K562 (cell line): ENCODE measurements at regions not wholly inside any gene's neighbourhood (a gene's known extent, or its start where the extent isn't known, plus 50 kb on each side); places are given as distances from the start of the nearest gene placed in this dataset.

Source experiments
- BCLAF1 ChIP-seq, 2 experiments: fragments of 450-650 bp in 1 of 2; IDR thresholded peaks; 2 replicates each; pipeline ENCODE4 v1.6.1; 2011 to 2017; ENCODE audit warnings: low read depth in 2 of 2, antibody characterized with exemption in 1 of 2, borderline replicate concordance in 1 of 2, low read length in 1 of 2, mild to moderate bottlenecking in 1 of 2, mixed read lengths in 1 of 2; ENCODE audit not compliant: control insufficient read depth in 1 of 2
- DEAF1 ChIP-seq: fragments of 450-650 bp; formaldehyde crosslinking; IDR thresholded peaks from 2 replicates; pipeline ENCODE4 v1.4.0; 2020; ENCODE audit warnings: mild to moderate bottlenecking, moderate library complexity
- MEF2D ChIP-seq: conservative IDR thresholded peaks from 2 replicates; pipeline ENCODE4 v1.6.1; 2016; ENCODE audit warnings: low read depth, missing genetic modification characterization, missing compliant biosample characterization
- TAF15 ChIP-seq: fragments of 200-400 bp; formaldehyde crosslinking; IDR thresholded peaks from 2 replicates; pipeline ENCODE4 v1.6.1; 2017; ENCODE audit warnings: mild to moderate bottlenecking, low read depth, low read length, moderate library complexity
- TARDBP ChIP-seq: fragments of 450-650 bp; IDR thresholded peaks from 2 replicates; pipeline ENCODE4 v1.6.1; 2016
- TFE3 ChIP-seq: fragments of 450-650 bp; formaldehyde crosslinking; IDR thresholded peaks from 2 replicates; pipeline ENCODE4 v1.4.0; 2020; ENCODE audit warnings: mild to moderate bottlenecking, mixed read lengths
- TSC22D4 ChIP-seq: fragments of 450-650 bp; IDR thresholded peaks from 2 replicates; pipeline ENCODE4 v1.6.1; 2016; ENCODE audit warnings: missing genetic modification characterization, missing biosample characterization, control low read depth
- ZBTB40 ChIP-seq, 2 experiments: fragments of 450-650 bp in 1 of 2; sonication (generic) in 1 of 2; formaldehyde crosslinking in 1 of 2; IDR thresholded peaks; 2 replicates each; pipeline versions ENCODE4 v1.7.1 to v1.9.0; 2016 to 2022; ENCODE audit warnings: inconsistent platforms in 1 of 2, mild to moderate bottlenecking in 1 of 2, missing genetic modification reagents in 1 of 2
- ZNF311 ChIP-seq: fragments of 250-450 bp; sonication (Bioruptor Pico); IDR thresholded peaks from 2 replicates; pipeline ENCODE4 v1.4.0; 2020; ENCODE audit warnings: mild to moderate bottlenecking, moderate library complexity
- ZNF444 ChIP-seq: fragments of 250-450 bp; sonication (Bioruptor Pico); IDR thresholded peaks from 2 replicates; pipeline ENCODE4 v1.4.0; 2020; ENCODE audit warnings: mild to moderate bottlenecking, moderate library complexity
- ZNF75A ChIP-seq: fragments of 450-650 bp; formaldehyde crosslinking; IDR thresholded peaks from 2 replicates; pipeline ENCODE4 v1.4.0; 2020; ENCODE audit warnings: mild to moderate bottlenecking

- TF ChIP-seq ZBTB40 (IDR thresholded peaks at IDR 0.05) (no peak), ZBTB40 (CRISPR knock-in tag; IDR thresholded peaks at IDR 0.05) (no peak), ZNF311 (no peak), TFE3 (CRISPR knock-in tag) (no peak), MEF2D (no peak), ZNF75A (CRISPR knock-in tag) (no peak), TARDBP (no peak), ZNF444 (CRISPR knock-in tag) (no peak), TSC22D4 (tag) (no peak), BCLAF1 (IDR thresholded peaks at IDR 0.05; ENCODE audit: borderline replicate concordance in 1 of 2, control insufficient read depth in 1 of 2, low read depth in 2 of 2, low read length in 1 of 2) (no peak), TAF15 (no peak), DEAF1 (CRISPR knock-in tag) (no peak)
- TF ChIP-seq, all 486 proteins: peak for 0
Observed at GRCh38 chr12:91769736-91770135, 375.9 kb downstream of the BTG1 start (continued).
